GM18498 (cell line): ENCODE measurements at regions not wholly inside any gene's neighbourhood (a gene's known extent, or its start where the extent isn't known, plus 50 kb on each side); places are given as distances from the start of the nearest gene placed in this dataset.
"Not testable (repeated sequence)": the region's sequence is repeated elsewhere in the genome, so short reads cannot be mapped to it uniquely, and the experiment has no call there.

Experiments used
- ATAC-seq: cut with Tn5 transposase; IDR thresholded peaks from one replicate; pipeline ENCODE4 v1.9.1; 2021; ENCODE audit warnings: mild to moderate bottlenecking, moderate library complexity; ENCODE audit not compliant: unreplicated experiment

DNA sequence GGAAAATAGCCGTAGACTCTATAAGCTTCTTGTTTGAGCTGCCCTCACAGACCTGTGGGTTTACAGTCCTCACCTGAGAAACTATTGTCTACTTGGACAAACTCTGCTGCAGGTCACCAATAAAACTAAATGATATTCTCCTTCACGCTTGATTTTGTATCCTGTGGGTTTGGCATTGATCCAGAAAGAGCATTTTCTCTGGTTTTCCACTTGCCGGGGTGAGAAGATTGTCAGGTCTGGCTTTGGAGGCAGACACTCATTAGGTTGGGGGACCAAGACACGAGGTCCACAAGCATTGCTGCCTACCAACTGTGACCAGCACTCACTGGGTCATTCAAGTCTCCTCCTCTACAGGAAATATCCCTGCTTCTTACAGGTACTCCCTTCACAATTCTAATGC lies 68.5 kb downstream of the CDC14C start:
- no peak for ATAC-seq

- ATAC-seq, result peak; percentile 100
These were observed 77.3 kb downstream of the CDC14C start for GRCh38 chr7:49001610-49002033.

DNA sequence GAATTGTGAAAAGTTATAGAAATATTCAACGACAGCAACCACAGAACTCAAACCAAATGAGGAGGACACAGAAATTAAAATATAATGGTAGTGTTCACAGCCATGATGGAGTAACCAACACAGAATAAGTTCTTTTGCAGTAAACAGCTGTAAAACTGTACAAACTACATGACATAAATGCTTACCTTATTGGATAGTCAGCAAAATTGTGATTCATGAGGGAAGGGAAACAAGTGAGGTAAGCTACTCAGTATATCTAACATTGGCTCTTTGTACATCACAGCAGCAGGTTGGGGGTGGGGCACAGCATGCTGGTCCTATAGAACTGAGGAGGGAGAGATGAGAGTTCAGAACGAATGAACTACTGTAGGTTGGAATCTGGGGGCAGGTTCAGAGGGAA lies 86.4 kb downstream of the CDC14C start:
- no peak for ATAC-seq

DNA sequence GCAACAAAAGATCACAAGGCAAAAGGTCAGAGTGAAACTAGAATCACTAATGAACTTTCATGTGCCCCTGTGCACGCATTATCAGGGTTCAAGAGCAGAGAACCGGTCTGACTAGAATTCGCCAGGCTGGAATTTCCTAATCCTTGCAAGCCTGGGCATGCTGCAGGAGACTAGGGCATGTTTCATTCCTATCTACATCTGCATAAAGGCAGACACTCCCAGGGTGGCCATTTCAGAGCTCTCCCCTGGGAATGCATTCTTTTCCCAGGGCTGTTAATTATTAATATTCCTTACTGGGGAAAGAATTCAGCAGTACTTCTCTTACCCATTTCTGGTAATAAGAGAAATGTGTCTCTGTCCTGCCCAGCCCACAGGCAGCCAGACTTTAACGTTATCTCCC lies 90.5 kb downstream of the CDC14C start:
- ATAC-seq, result no peak

DNA sequence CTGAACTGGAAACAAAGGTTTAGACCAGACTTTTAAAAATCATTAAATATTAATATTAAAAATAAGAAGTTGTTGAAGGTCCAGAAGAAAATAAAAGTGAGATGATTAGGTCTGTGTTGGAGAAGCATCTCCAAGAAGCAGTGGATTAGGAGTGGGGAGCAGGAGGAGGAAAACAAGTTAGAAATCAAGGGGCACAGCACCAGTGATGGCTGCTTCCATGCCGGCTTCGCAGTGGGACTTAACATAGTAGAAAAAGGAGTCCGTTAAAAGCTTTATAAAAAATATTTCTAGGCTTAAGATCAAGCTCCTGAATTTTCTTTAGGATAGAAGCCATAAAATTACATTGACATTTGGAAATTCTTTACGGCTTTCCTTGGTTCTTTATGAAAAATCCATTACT lies 95.8 kb downstream of the CDC14C start:
- no peak for ATAC-seq

DNA sequence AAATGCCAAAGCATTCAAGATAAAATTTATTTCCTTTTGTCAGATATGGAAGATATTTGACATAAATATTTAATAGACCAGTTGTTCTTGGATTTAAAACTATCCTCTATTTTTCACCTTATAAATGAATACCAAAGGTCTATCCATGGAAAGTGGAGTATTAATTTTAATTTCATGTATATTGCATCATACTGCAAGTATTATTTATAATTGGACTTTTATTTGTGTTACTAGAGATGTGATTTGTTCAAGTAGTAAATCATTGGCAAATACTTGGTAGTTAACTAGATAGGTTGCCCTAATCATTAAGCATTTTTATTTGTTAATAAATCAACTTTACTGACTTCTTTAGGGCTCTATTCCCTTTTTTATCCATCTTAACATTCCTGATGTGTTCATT lies 98.1 kb downstream of the CDC14C start:
- no peak for ATAC-seq

GRCh38 chr7:49023345-49024328 lies 99.3 kb downstream of the CDC14C start:
- ATAC-seq, result no peak

DNA sequence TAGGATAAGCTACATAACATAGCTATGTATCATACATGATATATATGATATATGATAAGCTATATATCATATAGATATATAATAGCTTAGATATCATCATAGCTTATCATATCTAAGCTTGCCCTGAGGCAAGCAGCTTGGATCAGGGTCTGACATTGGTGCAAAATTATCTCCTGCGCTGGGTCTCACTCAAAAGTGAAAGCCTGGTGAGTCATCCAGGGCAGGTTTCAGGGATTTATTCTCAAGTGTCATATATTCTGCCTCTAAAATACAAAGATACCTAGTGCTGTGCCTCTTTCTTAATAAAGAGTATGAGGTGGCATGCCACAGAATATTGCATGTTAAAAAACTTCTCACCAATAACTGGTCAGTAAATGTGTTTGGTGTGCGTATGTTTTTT lies 105.9 kb downstream of the CDC14C start:
- ATAC-seq, result no peak

GRCh38 chr7:49033140-49033539 lies 108.8 kb downstream of the CDC14C start:
- not testable (repeated sequence) for ATAC-seq

- no peak for ATAC-seq
These were observed 113.2 kb downstream of the CDC14C start for GRCh38 chr7:49037346-49038210.

GRCh38 chr7:49038821-49039358 lies 114.5 kb downstream of the CDC14C start:
- ATAC-seq, result no peak

- no peak for ATAC-seq
These were observed 136.4 kb downstream of the CDC14C start for GRCh38 chr7:49060743-49061142.

DNA sequence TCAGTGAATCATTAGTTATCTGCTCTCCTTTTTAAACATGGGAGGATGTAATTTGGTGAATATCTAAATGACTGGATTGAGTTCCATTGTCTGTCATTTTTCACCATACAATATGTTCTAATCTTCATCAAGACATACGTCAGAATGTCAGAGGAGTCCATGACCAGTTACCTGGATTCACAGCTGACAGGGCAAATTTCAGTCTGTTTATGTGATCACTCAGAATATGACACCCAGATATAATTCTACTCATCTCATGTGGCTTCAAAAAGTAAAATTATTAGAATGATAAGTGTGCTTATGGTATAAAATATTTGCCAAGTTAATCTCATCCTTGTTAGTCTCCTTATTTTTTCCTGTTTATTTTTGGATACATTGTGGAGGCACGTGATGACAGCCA lies 150.2 kb downstream of the CDC14C start:
- no peak for ATAC-seq

- no peak for ATAC-seq
These were observed 156.6 kb downstream of the CDC14C start for GRCh38 chr7:49080896-49081475.

GRCh38 chr7:49088017-49088416 lies 163.7 kb downstream of the CDC14C start:
- ATAC-seq, result no peak

- ATAC-seq, result no peak
These were observed 165.4 kb downstream of the CDC14C start for GRCh38 chr7:49089717-49090116.

DNA sequence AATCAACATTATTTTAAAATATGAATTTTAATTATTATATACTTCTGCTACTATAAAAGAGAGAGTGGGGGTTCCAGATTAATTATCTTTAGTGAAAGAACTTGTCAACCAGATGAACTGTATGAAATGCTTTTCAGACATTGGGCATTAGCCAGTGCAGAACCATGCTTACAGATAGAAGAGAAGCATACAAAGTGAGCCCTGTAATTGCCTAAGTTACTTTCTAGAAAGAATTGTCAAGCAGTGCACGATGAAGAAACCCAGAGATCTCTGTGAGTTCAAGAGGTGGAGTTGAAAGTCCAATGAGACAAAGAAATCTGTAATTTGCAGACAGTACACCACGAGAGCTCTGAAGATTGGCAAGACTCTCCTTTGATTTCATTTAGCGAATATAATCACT lies 166.7 kb downstream of the CDC14C start:
- no peak for ATAC-seq

DNA sequence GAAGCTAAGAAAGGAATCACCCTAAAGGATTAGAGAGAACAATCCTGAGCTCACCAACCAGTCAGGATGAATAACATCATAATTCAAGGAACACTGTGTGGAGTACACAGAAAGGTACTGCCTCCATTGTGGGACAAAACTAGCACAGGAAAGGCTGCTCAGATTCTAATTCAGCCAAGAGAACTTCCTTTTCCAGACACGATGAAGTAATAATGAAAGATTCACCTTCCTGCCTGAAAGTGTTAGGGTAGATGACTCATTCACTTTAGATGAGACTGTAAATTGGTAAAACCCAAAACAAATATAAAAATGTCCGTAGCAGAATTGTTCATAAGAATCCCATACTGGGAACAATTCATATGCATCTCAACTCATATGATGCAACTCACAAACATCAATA lies 167.2 kb downstream of the CDC14C start:
- ATAC-seq, result no peak

- no peak for ATAC-seq
These were observed 168.9 kb downstream of the CDC14C start for GRCh38 chr7:49093218-49093617.

DNA sequence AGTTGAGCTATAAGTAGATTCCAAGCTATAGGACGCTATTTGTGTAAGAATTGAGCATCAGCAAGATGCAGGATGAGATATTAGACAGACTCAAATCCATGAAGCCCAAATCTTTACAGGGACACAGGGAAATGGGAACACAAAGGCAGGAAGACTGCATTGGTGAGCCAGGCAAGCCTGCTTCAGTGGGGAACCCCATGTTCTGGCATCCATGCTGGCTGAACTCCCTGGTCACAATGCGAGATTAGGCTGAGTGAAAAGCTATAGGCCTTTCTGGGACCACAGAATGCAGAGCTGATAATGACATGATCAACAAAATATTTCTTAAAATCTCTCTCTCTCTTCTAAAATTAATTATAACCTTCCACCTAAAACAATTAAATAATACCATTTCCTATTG lies 170.5 kb downstream of the CDC14C start:
- ATAC-seq, result no peak
